HepG2 (cell line): ENCODE measurements at regions not wholly inside any gene's neighbourhood (a gene's known extent, or its start where the extent isn't known, plus 50 kb on each side); places are given as distances from the start of the nearest gene placed in this dataset.
A peak's percentile ranks its signal among the peaks of the same experiment; 100 is the strongest.

Source experiments
- ATAC-seq: fragments of 200-7000 bp; cut with Tn5 transposase; 3 replicates; pipeline ENCODE4 v1.9.1; 2020; ENCODE audit warnings: mild to moderate bottlenecking, moderate library complexity
- BruUV-seq: library from RNA; stranded (reverse); fragments of 400-500 nt; replicated peaks from 2 replicates; lab custom pipeline; 2021; lab: Mats Ljungman, UMichigan
- CTCF ChIA-PET: fragments of 300-600 bp; formaldehyde crosslinking; extraction: SDS; loops from one replicate; lab custom pipeline; 2021; ENCODE audit warnings: low total read pairs, inconsistent platforms, low intra/inter-chr PET ratio; lab: Yijun Ruan, JAX
- POLR2A ChIA-PET: fragments of 350-600 bp; sonication (Branson Sonifier 250); formaldehyde crosslinking; loops from one replicate; lab custom pipeline; 2020; ENCODE audit warnings: antibody characterized with exemption, inconsistent platforms; lab: Yijun Ruan, JAX
- DNase-seq: peaks from one replicate; pipeline ENCODE4 v3.0.0-alpha.2; 2015; ENCODE audit warnings: low spot score
- FAIRE-seq: peaks from 3 replicates; lab custom pipeline; 2011; peaks lifted over from hg19 to GRCh38; lab: Jason Lieb, UNC
- H2AFZ ChIP-seq: one replicate; pipeline ENCODE4 v1.6.1; 2011; ENCODE audit warnings: low read length, inconsistent platforms
- H3K27ac ChIP-seq: fragments of 300-600 bp; 3 replicates; pipeline ENCODE4 v1.8.0; 2011; ENCODE audit warnings: mixed run types, mild to moderate bottlenecking, mixed read lengths, low read length, inconsistent platforms; ENCODE audit not compliant: insufficient read depth; ENCODE audit errors: extremely low read length
- H3K27me3 ChIP-seq, 2 experiments: fragments of 200-600 bp in 1 of 2; 2 replicates in 1 of 2; 3 replicates in 1 of 2; pipeline versions ENCODE4 v1.6.0 to v1.8.0; 2011; ENCODE audit warnings: low read length in 2 of 2, mild to moderate bottlenecking in 2 of 2, moderate library complexity in 2 of 2, inconsistent platforms in 1 of 2; ENCODE audit not compliant: insufficient read depth in 2 of 2, control insufficient read depth in 1 of 2
- H3K36me3 ChIP-seq, 2 experiments: fragments of 200-600 bp in 1 of 2; replicated peaks in 1 of 2; 2 replicates in 1 of 2; 3 replicates in 1 of 2; pipeline versions ENCODE4 v1.5.1 to v1.8.0; 2011; ENCODE audit warnings: low read length in 2 of 2, inconsistent platforms in 1 of 2; ENCODE audit not compliant: insufficient read depth in 2 of 2, control insufficient read depth in 1 of 2
- H3K4me1 ChIP-seq: 2 replicates; pipeline ENCODE4 v1.5.1; 2012; ENCODE audit warnings: low read length, inconsistent platforms; ENCODE audit not compliant: insufficient read depth
- H3K4me2 ChIP-seq: 2 replicates; pipeline ENCODE4 v1.6.0; 2011; ENCODE audit warnings: low read depth, low read length, inconsistent platforms
- H3K4me3 ChIP-seq, 3 experiments: fragments of 200-600 bp in 1 of 3; sonication (generic), shearing (Covaris generic) in 1 of 3; replicated peaks in 1 of 3; 2 replicates each; pipeline ENCODE4 v1.5.1; 2011 to 2016; ENCODE audit warnings: low read length in 3 of 3, inconsistent platforms in 2 of 3, low read depth in 2 of 3, mild to moderate bottlenecking in 2 of 3, control low read depth in 1 of 3, mixed read lengths in 1 of 3; ENCODE audit not compliant: insufficient read depth in 1 of 3
- H3K79me2 ChIP-seq: one replicate; pipeline ENCODE4 v1.6.1; 2011; ENCODE audit warnings: low read length, inconsistent platforms; ENCODE audit not compliant: insufficient read depth
- H3K9ac ChIP-seq: 2 replicates; pipeline ENCODE4 v1.6.0; 2011; ENCODE audit warnings: mild to moderate bottlenecking, low read depth, low read length, inconsistent platforms; ENCODE audit not compliant: insufficient read depth
- H3K9me3 ChIP-seq: 2 replicates; pipeline ENCODE4 v1.5.1; 2012; ENCODE audit warnings: mild to moderate bottlenecking, low read length
- H4K20me1 ChIP-seq: 2 replicates; pipeline ENCODE4 v1.6.0; 2011; ENCODE audit warnings: inconsistent platforms, mild to moderate bottlenecking, low read length, moderate library complexity; ENCODE audit not compliant: insufficient read depth
- AKNA ChIP-seq: sonication (generic); formaldehyde crosslinking; IDR thresholded peaks from 2 replicates; pipeline ENCODE4 v1.4.0; 2020; ENCODE audit warnings: missing genetic modification reagents, borderline replicate concordance
- GATA4 ChIP-seq: sonication (generic); IDR thresholded peaks from 2 replicates; pipeline ENCODE4 v1.6.1; 2016; ENCODE audit warnings: antibody characterized with exemption, low read depth, borderline replicate concordance
- HHEX ChIP-seq: IDR thresholded peaks from 2 replicates; pipeline ENCODE4 v1.6.1; 2016; ENCODE audit warnings: control low read depth
- HMGA1 ChIP-seq: sonication (generic); formaldehyde crosslinking; conservative IDR thresholded peaks from 2 replicates; pipeline ENCODE4 v1.4.0; 2020; ENCODE audit warnings: missing genetic modification reagents
- KMT2A ChIP-seq: sonication (generic); formaldehyde crosslinking; IDR thresholded peaks from 2 replicates; pipeline ENCODE4 v1.4.0; 2020; ENCODE audit warnings: missing genetic modification reagents
- MAFF ChIP-seq: IDR thresholded peaks from 2 replicates; pipeline ENCODE4 v1.6.1; 2011; ENCODE audit warnings: low read depth, low read length, improper control_type of control experiment
- NFIC ChIP-seq: IDR thresholded peaks from 2 replicates; pipeline ENCODE4 v1.6.1; 2012; ENCODE audit warnings: mild to moderate bottlenecking, low read length, inconsistent platforms
- SSRP1 ChIP-seq: IDR thresholded peaks from 2 replicates; pipeline ENCODE4 v1.6.1; 2016; ENCODE audit warnings: control low read depth
- TBX3 ChIP-seq: fragments of 450-650 bp; IDR thresholded peaks from 2 replicates; pipeline ENCODE4 v1.6.1; 2017; ENCODE audit warnings: antibody characterized with exemption, mild to moderate bottlenecking, inconsistent platforms, borderline replicate concordance
- ZNF121 ChIP-seq: sonication (generic); formaldehyde crosslinking; IDR thresholded peaks from 2 replicates; pipeline ENCODE4 v1.5.0; 2020; ENCODE audit warnings: mild to moderate bottlenecking, missing genetic modification reagents
- ZNF160 ChIP-seq: sonication (generic); formaldehyde crosslinking; IDR thresholded peaks from 2 replicates; pipeline ENCODE4 v1.8.0; 2022; ENCODE audit warnings: mild to moderate bottlenecking, inconsistent platforms, missing genetic modification reagents
- ZNF260 ChIP-seq: sonication (generic); formaldehyde crosslinking; IDR thresholded peaks from 2 replicates; pipeline ENCODE4 v1.4.0; 2020; ENCODE audit warnings: missing genetic modification reagents, low read depth, mild to moderate bottlenecking, borderline replicate concordance
- ZNF30 ChIP-seq: sonication (generic); formaldehyde crosslinking; IDR thresholded peaks from 2 replicates; pipeline ENCODE4 v1.5.0; 2020; ENCODE audit warnings: mild to moderate bottlenecking, missing genetic modification reagents
- ZNF558 ChIP-seq: sonication (generic); formaldehyde crosslinking; IDR thresholded peaks from 2 replicates; pipeline ENCODE4 v1.9.0; 2022; ENCODE audit warnings: mild to moderate bottlenecking, missing genetic modification reagents, borderline replicate concordance
- ZSCAN30 ChIP-seq: sonication (generic); formaldehyde crosslinking; IDR thresholded peaks from 2 replicates; pipeline ENCODE4 v1.5.0; 2020; ENCODE audit warnings: mild to moderate bottlenecking, missing genetic modification reagents
- WGBS: methylation state at CpG from one replicate; pipeline ENCODE4 v1.1.6; 2017; ENCODE audit warnings: low lambda C conversion rate; 5-methylcytosine and 5-hydroxymethylcytosine counted together
- in situ Hi-C: cut with HindIII; loops from 2 replicates; pipeline ENCODE4 v1.10.0; 2017; ENCODE audit warnings: low pct_unique_long_range_greater_than_20kb; ENCODE audit not compliant: extremely low pct_ligation_motif_present
- intact Hi-C: fragments of 100-400 bp; cut with micrococcal nuclease; formaldehyde crosslinking; loops from one replicate; pipeline ENCODE4 v1.10.0; 2022; ENCODE audit not compliant: unreplicated experiment
- TF ChIP-seq, protein P1 (sequence below): sonication (generic); formaldehyde crosslinking; IDR thresholded peaks from 2 replicates; pipeline ENCODE4 v1.4.0; 2020; ENCODE audit warnings: mild to moderate bottlenecking, missing genetic modification reagents, borderline replicate concordance
- TF ChIP-seq, protein P2 (sequence below): sonication (generic); formaldehyde crosslinking; IDR thresholded peaks from 2 replicates; pipeline ENCODE4 v1.4.0; 2020; ENCODE audit warnings: missing genetic modification reagents

GRCh38 chr3:145411605-145412004, 749.4 kb downstream of the PLOD2 start (continued):
- peak; percentile 60; the same call in 1 of the 2 replicates for TF ChIP-seq NFIC
- TF ChIP-seq AKNA (CRISPR knock-in tag), result no peak
- no peak for TF ChIP-seq HMGA1 (CRISPR knock-in tag)
- TF ChIP-seq HHEX (CRISPR knock-in tag), result peak; percentile 71
- TF ChIP-seq ZNF121, result no peak
- TF ChIP-seq ZNF160 (CRISPR knock-in tag), result no peak
- no peak for TF ChIP-seq GATA4
- TF ChIP-seq ZNF260 (CRISPR knock-in tag), result no peak
- peak; percentile 93 for TF ChIP-seq TBX3
- no peak for TF ChIP-seq ZNF558 (CRISPR knock-in tag)
- no peak for TF ChIP-seq KMT2A
- TF ChIP-seq, all 625 proteins: peak for 9

DNA sequence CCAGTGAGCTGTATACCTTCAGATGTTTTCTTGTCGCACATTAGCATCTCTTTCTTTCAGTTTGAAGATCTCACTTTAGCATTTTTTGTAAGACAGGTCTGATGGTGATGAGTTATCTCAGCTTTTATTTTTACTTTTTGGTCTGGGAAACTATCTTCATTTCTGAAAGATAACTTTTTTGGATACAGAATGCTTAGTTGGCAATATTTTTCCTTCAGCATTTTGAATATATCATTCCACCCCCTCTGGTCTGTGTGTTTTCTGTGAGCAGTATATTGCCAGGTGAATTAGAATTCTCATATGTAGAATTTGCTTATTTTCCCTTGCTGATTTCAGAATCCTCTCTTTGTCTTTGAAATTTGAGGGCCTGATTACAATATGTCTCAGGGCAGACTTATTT, 743.3 kb downstream of the PLOD2 start:
- H3K4me2 ChIP-seq, result no peak overlapping the region
- POLR2A ChIA-PET, result no interaction called here
- CTCF ChIA-PET, result no interaction called here
- DNase-seq, result no peak
- H3K9me3 ChIP-seq, result no peaks in the 10 kb centered on the region
- no peak for ATAC-seq
- no peaks in the 10 kb centered on the region for H4K20me1 ChIP-seq
- no peak overlapping the region for H2AFZ ChIP-seq
- no peaks in the 10 kb centered on the region for H3K36me3 ChIP-seq
- H3K79me2 ChIP-seq, result no peaks in the 10 kb centered on the region
- no peak for FAIRE-seq
- no peak overlapping the region for H3K9ac ChIP-seq
- no peaks in the 10 kb centered on the region for H3K4me1 ChIP-seq
- BruUV-seq, result no TSS peak
- intact Hi-C loops, result no loop called here
- WGBS, result 37% methylated on average over 1 of the region's 1 CpG
- no peak overlapping the region for H3K27ac ChIP-seq
- no peaks in the 10 kb centered on the region for H3K27me3 ChIP-seq
- in situ Hi-C loops, result no loop called here
- H3K4me3 ChIP-seq, result no peak overlapping the region
- TF ChIP-seq MAFF, result peak; percentile 73
- no peak for TF ChIP-seq ZSCAN30 (CRISPR knock-in tag)
- TF ChIP-seq, protein P1, sequence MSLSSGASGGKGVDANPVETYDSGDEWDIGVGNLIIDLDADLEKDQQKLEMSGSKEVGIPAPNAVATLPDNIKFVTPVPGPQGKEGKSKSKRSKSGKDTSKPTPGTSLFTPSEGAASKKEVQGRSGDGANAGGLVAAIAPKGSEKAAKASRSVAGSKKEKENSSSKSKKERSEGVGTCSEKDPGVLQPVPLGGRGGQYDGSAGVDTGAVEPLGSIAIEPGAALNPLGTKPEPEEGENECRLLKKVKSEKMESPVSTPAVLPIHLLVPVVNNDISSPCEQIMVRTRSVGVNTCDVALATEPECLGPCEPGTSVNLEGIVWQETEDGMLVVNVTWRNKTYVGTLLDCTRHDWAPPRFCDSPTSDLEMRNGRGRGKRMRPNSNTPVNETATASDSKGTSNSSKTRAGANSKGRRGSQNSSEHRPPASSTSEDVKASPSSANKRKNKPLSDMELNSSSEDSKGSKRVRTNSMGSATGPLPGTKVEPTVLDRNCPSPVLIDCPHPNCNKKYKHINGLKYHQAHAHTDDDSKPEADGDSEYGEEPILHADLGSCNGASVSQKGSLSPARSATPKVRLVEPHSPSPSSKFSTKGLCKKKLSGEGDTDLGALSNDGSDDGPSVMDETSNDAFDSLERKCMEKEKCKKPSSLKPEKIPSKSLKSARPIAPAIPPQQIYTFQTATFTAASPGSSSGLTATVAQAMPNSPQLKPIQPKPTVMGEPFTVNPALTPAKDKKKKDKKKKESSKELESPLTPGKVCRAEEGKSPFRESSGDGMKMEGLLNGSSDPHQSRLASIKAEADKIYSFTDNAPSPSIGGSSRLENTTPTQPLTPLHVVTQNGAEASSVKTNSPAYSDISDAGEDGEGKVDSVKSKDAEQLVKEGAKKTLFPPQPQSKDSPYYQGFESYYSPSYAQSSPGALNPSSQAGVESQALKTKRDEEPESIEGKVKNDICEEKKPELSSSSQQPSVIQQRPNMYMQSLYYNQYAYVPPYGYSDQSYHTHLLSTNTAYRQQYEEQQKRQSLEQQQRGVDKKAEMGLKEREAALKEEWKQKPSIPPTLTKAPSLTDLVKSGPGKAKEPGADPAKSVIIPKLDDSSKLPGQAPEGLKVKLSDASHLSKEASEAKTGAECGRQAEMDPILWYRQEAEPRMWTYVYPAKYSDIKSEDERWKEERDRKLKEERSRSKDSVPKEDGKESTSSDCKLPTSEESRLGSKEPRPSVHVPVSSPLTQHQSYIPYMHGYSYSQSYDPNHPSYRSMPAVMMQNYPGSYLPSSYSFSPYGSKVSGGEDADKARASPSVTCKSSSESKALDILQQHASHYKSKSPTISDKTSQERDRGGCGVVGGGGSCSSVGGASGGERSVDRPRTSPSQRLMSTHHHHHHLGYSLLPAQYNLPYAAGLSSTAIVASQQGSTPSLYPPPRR (CRISPR knock-in tag), result no peak
- TF ChIP-seq, protein P2, sequence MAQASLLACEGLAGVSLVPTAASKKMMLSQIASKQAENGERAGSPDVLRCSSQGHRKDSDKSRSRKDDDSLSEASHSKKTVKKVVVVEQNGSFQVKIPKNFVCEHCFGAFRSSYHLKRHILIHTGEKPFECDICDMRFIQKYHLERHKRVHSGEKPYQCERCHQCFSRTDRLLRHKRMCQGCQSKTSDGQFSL (CRISPR knock-in tag), result no peak
- TF ChIP-seq ZNF30, result no peak
- no peak for TF ChIP-seq SSRP1 (CRISPR knock-in tag)
